CD4-positive, CD25-positive, alpha-beta regulatory T cell (primary cell): ENCODE measurements at regions not wholly inside any gene's neighbourhood (a gene's known extent, or its start where the extent isn't known, plus 50 kb on each side); places are given as distances from the start of the nearest gene placed in this dataset.

Experiments used
- ATAC-seq, 2 donors: fragments of 150-1000 bp; cut with Tn5 transposase; one replicate each; pipeline ENCODE4 v1.10.0; 2021; ENCODE audit warnings: low read depth in 2 of 2, moderate number of reproducible peaks in 2 of 2, moderate library complexity in 1 of 2
- DNase-seq, 3 donors: peaks; one replicate each; pipeline versions ENCODE4 v3.0.0 to v3.0.0-alpha.2; 2012 to 2022; ENCODE audit warnings: mixed read lengths in 1 of 3
- H3K27ac ChIP-seq: one replicate; pipeline ENCODE4 v1.7.0; 2013; ENCODE audit warnings: mild to moderate bottlenecking, low read length; ENCODE audit not compliant: insufficient read depth, poor library complexity, severe bottlenecking
- H3K27me3 ChIP-seq: one replicate; pipeline ENCODE4 v1.7.0; 2013; ENCODE audit warnings: low read length; ENCODE audit not compliant: control insufficient read depth, insufficient read depth
- H3K36me3 ChIP-seq: one replicate; pipeline ENCODE4 v1.7.0; 2013; ENCODE audit warnings: mild to moderate bottlenecking, low read length, moderate library complexity; ENCODE audit not compliant: control insufficient read depth, insufficient read depth
- H3K4me1 ChIP-seq: 2 replicates; pipeline ENCODE4 v1.7.0; 2013; ENCODE audit warnings: mild to moderate bottlenecking, low read length; ENCODE audit not compliant: insufficient read depth, control insufficient read depth, poor library complexity, severe bottlenecking
- H3K4me3 ChIP-seq: one replicate; pipeline ENCODE4 v1.7.0; 2013; ENCODE audit warnings: low read depth, mild to moderate bottlenecking, low read length, moderate library complexity
- H3K9me3 ChIP-seq, 2 experiments: 1 replicate in 1 of 2; 2 replicates in 1 of 2; pipeline ENCODE4 v1.7.0; 2013; ENCODE audit warnings: low read length in 2 of 2, mild to moderate bottlenecking in 1 of 2, moderate library complexity in 1 of 2; ENCODE audit not compliant: control insufficient read depth in 2 of 2
- H3K27ac Mint-ChIP-seq, 3 donors: one replicate each; pipeline ENCODE4 v1.8.0; 2020 to 2022; ENCODE audit warnings: mild to moderate bottlenecking in 3 of 3, mixed read lengths in 3 of 3, moderate library complexity in 2 of 3
- H3K27me3 Mint-ChIP-seq: one replicate; pipeline ENCODE4 v1.8.0; 2022; ENCODE audit warnings: mild to moderate bottlenecking, mixed read lengths
- H3K36me3 Mint-ChIP-seq: one replicate; pipeline ENCODE4 v1.8.0; 2020; ENCODE audit warnings: mixed read lengths
- H3K4me1 Mint-ChIP-seq, 4 donors: one replicate each; pipeline ENCODE4 v1.8.0; 2020 to 2022; ENCODE audit warnings: mixed read lengths in 4 of 4, mild to moderate bottlenecking in 1 of 4
- H3K4me3 Mint-ChIP-seq, 4 donors: one replicate each; pipeline ENCODE4 v1.8.0; 2020 to 2022; ENCODE audit warnings: mild to moderate bottlenecking in 4 of 4, mixed read lengths in 4 of 4, moderate library complexity in 3 of 4
- H3K9me3 Mint-ChIP-seq, 7 donors: one replicate each; pipeline ENCODE4 v1.8.0; 2020 to 2022; ENCODE audit warnings: mixed read lengths in 7 of 7, mild to moderate bottlenecking in 3 of 7, moderate library complexity in 2 of 7

DNA sequence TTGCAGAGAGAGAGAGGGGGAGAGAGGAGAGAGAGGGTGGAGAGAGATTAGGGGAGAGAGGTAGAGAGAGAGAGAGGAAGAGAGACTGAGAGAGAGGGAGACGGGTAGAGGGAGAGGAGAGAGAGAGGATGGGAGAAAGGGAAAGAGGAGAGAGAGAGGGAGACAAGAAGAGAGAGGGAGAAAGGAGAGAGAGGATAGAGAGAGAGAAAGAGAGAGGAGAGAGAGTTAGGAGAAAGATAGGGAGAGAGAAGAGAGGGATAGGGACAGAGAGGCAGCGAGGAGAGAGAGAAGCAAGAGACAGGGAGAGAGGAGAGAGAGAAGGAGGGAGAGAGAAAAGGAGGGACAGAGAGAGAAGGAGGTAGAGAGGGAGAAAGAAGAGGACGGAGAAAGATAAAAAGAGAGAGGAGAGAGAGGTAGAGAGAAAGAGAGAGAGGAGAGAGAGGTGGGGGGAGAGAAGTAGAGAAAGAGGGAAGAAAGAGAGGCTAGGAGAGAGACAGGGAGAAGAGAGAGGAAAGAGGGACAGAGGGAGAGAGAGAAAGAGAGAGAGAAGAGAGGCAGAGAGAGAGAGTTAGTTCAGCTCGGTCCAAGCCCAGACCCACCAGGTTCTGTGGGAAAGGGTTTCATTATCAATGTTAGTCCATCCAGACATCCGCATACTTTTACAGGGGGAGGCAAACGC, 399.3 kb downstream of the ZSWIM6 start:
- H3K27ac ChIP-seq: no peak overlapping the region
- ATAC-seq: no peak
- H3K9me3 ChIP-seq: no peaks in the 10 kb centered on the region
- peaks cover 0 to 7% (median 0%) of the 10 kb centered on the region in 7 donors for H3K9me3 Mint-ChIP-seq
- no peak overlapping the region for H3K4me3 ChIP-seq
- no peak overlapping the region for H3K27ac Mint-ChIP-seq
- H3K4me1 Mint-ChIP-seq: no peaks in the 10 kb centered on the region
- no peak overlapping the region for H3K4me3 Mint-ChIP-seq
- H3K4me1 ChIP-seq: no peaks in the 10 kb centered on the region
- H3K36me3 ChIP-seq: no peaks in the 10 kb centered on the region
- H3K36me3 Mint-ChIP-seq: no peaks in the 10 kb centered on the region
- H3K27me3 Mint-ChIP-seq: peaks cover 5% of the 10 kb centered on the region
- H3K27me3 ChIP-seq: no peaks in the 10 kb centered on the region
- DNase-seq: no peak

DNA sequence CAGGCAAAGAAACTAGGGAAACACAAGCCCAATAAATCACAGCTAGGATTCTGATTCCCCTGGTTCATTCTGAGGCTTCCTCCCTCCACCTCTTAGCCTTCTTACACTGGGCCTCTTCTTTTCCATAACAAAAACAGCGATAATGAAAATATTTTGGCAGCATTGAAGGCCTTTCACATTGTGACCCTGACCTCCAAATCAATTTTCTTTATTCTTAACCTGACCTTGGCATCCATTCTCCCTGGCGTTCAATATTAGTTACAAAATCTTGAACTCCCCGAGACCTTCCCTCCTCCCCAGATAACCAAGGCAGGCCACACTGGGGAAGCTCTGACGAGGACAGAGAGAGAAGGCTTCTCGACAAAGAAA, 399.9 kb downstream of the ZSWIM6 start:
- H3K36me3 Mint-ChIP-seq: no peaks in the 10 kb centered on the region
- Histone ChIP-seq H3K27ac (no peak overlapping the region), H3K36me3 (no peaks in the 10 kb centered on the region), H3K9me3 (no peaks in the 10 kb centered on the region), H3K27me3 (no peaks in the 10 kb centered on the region), H3K4me3 (no peak overlapping the region), H3K4me1 (no peaks in the 10 kb centered on the region)
- H3K9me3 Mint-ChIP-seq: peaks cover 0 to 7% (median 0%) of the 10 kb centered on the region in 7 donors
- DNase-seq (no peak), ATAC-seq (no peak)
- H3K4me1 Mint-ChIP-seq: no peaks in the 10 kb centered on the region
- no peak overlapping the region for H3K4me3 Mint-ChIP-seq
- no peak overlapping the region for H3K27ac Mint-ChIP-seq
- H3K27me3 Mint-ChIP-seq: peaks cover 5% of the 10 kb centered on the region

DNA sequence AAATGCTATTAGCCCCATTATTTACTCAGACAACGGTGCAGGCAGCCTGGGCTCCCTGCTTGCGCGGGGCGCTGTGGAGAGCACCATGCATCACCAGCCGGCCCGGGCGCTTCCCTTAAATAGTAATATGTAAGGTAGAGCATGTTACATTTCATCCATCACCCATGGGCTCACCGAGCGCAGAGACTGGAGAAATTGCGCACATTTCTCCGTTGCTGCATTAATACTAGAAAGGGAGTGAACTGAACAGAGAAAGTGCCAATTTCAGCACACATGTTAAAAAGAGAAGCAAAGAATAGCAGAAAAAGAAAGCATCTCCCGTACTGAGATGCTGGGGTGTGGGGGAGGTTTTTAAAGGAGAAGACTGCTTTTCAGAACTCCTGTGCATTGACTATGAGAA, 400.3 kb downstream of the ZSWIM6 start:
- Mint-ChIP-seq H3K27ac (no peak overlapping the region), H3K4me3 (no peak overlapping the region), H3K36me3 (no peaks in the 10 kb centered on the region), H3K27me3 (peaks cover 5% of the 10 kb centered on the region), H3K9me3 (peaks cover 0 to 7% (median 0%) of the 10 kb centered on the region in 7 donors), H3K4me1 (no peaks in the 10 kb centered on the region)
- Histone ChIP-seq H3K4me3 (no peak overlapping the region), H3K36me3 (no peaks in the 10 kb centered on the region), H3K9me3 (no peaks in the 10 kb centered on the region), H3K27me3 (no peaks in the 10 kb centered on the region), H3K27ac (no peak overlapping the region), H3K4me1 (no peaks in the 10 kb centered on the region)
- no peak for DNase-seq
- no peak for ATAC-seq

DNA sequence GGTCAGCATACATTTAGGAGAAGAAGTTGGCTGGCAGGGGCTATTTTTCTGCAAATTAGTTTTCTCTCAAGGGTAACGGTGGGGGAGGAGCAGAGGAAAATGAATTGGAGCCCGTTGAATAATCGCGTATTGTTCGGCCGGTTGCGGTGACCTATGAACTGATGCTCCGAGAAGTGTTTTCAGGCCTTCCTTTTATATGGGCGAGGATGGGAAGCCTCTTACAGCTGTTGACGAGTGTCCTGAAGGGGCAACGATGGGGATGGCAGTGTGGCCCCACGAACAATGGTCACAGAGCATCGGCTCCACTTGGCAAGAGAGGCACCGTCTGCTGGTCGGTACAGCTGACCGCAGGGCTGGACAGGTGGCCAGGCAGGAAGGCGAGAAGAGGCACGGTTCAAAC, 400.7 kb downstream of the ZSWIM6 start:
- peaks cover 5% of the 10 kb centered on the region for H3K27me3 Mint-ChIP-seq
- H3K4me3 ChIP-seq: no peak overlapping the region
- no peaks in the 10 kb centered on the region for H3K4me1 Mint-ChIP-seq
- DNase-seq: no peak
- H3K4me3 Mint-ChIP-seq: no peak overlapping the region
- no peak overlapping the region for H3K27ac Mint-ChIP-seq
- H3K36me3 ChIP-seq: no peaks in the 10 kb centered on the region
- H3K4me1 ChIP-seq: no peaks in the 10 kb centered on the region
- no peaks in the 10 kb centered on the region for H3K27me3 ChIP-seq
- H3K36me3 Mint-ChIP-seq: no peaks in the 10 kb centered on the region
- H3K9me3 Mint-ChIP-seq: peaks cover 0 to 7% (median 0%) of the 10 kb centered on the region in 7 donors
- H3K27ac ChIP-seq: no peak overlapping the region
- no peak for ATAC-seq
- H3K9me3 ChIP-seq: no peaks in the 10 kb centered on the region

DNA sequence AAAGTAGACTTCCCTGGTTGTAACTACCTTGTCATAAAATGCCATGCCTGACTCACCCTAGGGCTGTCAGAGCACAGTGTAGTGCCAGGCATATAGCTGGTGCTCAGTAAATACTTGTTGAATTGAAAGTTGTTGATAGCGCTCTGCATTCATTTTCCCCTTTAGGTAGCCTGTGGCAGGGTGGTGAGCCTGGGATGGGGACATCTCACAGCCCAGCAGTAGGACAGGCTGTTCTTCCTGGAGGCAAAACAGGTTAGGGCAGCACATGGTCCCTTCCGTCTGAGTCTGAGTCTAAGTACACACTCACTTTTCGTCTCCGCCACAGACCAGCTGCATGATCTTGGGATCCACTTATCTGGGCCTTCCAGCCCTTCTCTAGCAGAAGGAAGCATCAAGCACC, 401.9 kb downstream of the ZSWIM6 start:
- H3K27ac ChIP-seq: no peak overlapping the region
- DNase-seq (no peak), ATAC-seq (no peak)
- H3K27me3 ChIP-seq: no peaks in the 10 kb centered on the region
- no peaks in the 10 kb centered on the region for H3K36me3 ChIP-seq
- H3K4me3 ChIP-seq: no peak overlapping the region
- H3K4me3 Mint-ChIP-seq: no peak overlapping the region
- H3K36me3 Mint-ChIP-seq: no peaks in the 10 kb centered on the region
- H3K4me1 Mint-ChIP-seq: no peaks in the 10 kb centered on the region
- no peak overlapping the region for H3K27ac Mint-ChIP-seq
- H3K4me1 ChIP-seq: no peaks in the 10 kb centered on the region
- no peaks in the 10 kb centered on the region for H3K9me3 ChIP-seq
- H3K9me3 Mint-ChIP-seq: peaks cover 0 to 7% (median 0%) of the 10 kb centered on the region in 7 donors
- peaks cover 5% of the 10 kb centered on the region for H3K27me3 Mint-ChIP-seq

DNA sequence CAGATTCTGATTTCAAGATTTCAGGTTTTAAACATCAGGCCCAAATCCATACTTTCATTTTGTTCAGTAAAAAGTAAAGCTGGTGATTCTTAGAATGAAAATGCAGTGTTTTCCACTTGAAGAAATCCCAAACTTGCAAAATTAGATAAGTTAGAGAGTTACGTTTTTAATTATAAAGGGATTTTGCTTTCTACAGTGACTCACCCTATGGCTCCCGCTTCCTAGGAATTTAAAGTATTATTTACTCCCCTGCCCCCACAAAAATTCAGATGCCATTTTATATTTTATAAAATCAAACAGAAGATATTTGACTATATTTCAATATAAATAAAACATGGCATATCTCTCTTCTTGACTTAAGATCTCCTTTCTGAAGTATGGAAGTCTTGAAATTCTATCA, 402.9 kb downstream of the ZSWIM6 start:
- H3K36me3 Mint-ChIP-seq: no peaks in the 10 kb centered on the region
- no peaks in the 10 kb centered on the region for H3K36me3 ChIP-seq
- H3K4me3 ChIP-seq: no peak overlapping the region
- peaks cover 0 to 7% (median 0%) of the 10 kb centered on the region in 7 donors for H3K9me3 Mint-ChIP-seq
- no peak overlapping the region for H3K27ac ChIP-seq
- no peaks in the 10 kb centered on the region for H3K4me1 ChIP-seq
- no peaks in the 10 kb centered on the region for H3K4me1 Mint-ChIP-seq
- DNase-seq (no peak), ATAC-seq (no peak)
- no peak overlapping the region for H3K27ac Mint-ChIP-seq
- no peaks in the 10 kb centered on the region for H3K9me3 ChIP-seq
- H3K27me3 Mint-ChIP-seq: peaks cover 3% of the 10 kb centered on the region
- no peaks in the 10 kb centered on the region for H3K27me3 ChIP-seq
- no peak overlapping the region for H3K4me3 Mint-ChIP-seq

DNA sequence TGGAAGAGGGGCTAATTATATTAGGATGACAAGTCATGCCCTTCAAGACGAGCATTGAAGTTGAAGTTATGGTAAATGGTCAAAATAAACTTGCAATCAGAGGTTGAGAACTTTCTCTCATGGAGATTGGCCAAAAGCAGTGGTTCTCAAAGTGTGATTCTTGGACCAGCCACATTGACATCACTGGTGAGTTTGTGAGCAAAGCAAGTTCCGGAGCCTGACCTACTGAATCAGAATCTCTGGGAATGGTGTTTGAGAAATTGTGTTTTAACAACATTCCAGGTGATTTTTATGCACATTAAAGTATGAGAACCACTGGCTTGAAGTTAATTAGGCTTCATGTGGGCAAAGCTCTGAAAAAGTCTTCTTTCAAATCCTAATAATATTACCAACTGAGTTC, 403.5 kb downstream of the ZSWIM6 start:
- H3K36me3 Mint-ChIP-seq: no peaks in the 10 kb centered on the region
- Histone ChIP-seq H3K4me1 (no peaks in the 10 kb centered on the region), H3K27ac (no peak overlapping the region), H3K4me3 (no peak overlapping the region), H3K27me3 (no peaks in the 10 kb centered on the region), H3K36me3 (no peaks in the 10 kb centered on the region), H3K9me3 (no peaks in the 10 kb centered on the region)
- peaks cover 0 to 3% (median 0%) of the 10 kb centered on the region in 7 donors for H3K9me3 Mint-ChIP-seq
- ATAC-seq (no peak), DNase-seq (no peak)
- no peak overlapping the region for H3K4me3 Mint-ChIP-seq
- no peaks in the 10 kb centered on the region for H3K27me3 Mint-ChIP-seq
- no peaks in the 10 kb centered on the region for H3K4me1 Mint-ChIP-seq
- H3K27ac Mint-ChIP-seq: no peak overlapping the region

DNA sequence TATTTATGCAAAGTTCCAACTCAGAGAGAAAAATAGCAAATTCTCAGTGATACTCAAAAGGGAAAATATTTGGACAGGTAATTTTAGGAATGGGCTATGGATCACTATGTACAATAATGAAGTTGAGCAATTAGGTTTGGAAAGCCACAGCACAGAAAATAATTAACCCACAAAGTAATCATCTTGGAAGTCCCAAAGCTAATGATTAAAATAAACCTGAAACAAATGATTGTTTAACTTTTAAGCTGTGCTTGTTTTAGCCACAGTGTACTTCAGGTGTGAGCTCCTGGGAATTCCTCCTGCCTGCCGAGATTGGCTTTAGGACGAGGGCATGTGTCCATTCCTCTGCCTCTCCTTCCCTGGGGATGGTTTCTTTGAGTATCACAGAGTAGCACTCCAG, 403.9 kb downstream of the ZSWIM6 start:
- no peak overlapping the region for H3K4me3 Mint-ChIP-seq
- Histone ChIP-seq H3K4me1 (no peaks in the 10 kb centered on the region), H3K4me3 (no peak overlapping the region), H3K9me3 (no peaks in the 10 kb centered on the region), H3K27ac (no peak overlapping the region), H3K36me3 (no peaks in the 10 kb centered on the region), H3K27me3 (no peaks in the 10 kb centered on the region)
- ATAC-seq (no peak), DNase-seq (no peak)
- H3K9me3 Mint-ChIP-seq: peaks cover 0 to 3% (median 0%) of the 10 kb centered on the region in 7 donors
- no peaks in the 10 kb centered on the region for H3K36me3 Mint-ChIP-seq
- no peak overlapping the region for H3K27ac Mint-ChIP-seq
- no peaks in the 10 kb centered on the region for H3K4me1 Mint-ChIP-seq
- H3K27me3 Mint-ChIP-seq: no peaks in the 10 kb centered on the region
